Bone marrow (tissue), 2 donors: ENCODE measurements at regions not wholly inside any gene's neighbourhood (a gene's known extent, or its start where the extent isn't known, plus 50 kb on each side); places are given as distances from the start of the nearest gene placed in this dataset.
A peak's percentile ranks its signal among the peaks of the same experiment; 100 is the strongest.
"Not testable (repeated sequence)": the region's sequence is repeated elsewhere in the genome, so short reads cannot be mapped to it uniquely, and the experiment has no call there.

Experiments used
- DNase-seq, 2 donors: peaks; one replicate each; lab custom pipeline; 2025; lab: John Stamatoyannopoulos, UW

DNA sequence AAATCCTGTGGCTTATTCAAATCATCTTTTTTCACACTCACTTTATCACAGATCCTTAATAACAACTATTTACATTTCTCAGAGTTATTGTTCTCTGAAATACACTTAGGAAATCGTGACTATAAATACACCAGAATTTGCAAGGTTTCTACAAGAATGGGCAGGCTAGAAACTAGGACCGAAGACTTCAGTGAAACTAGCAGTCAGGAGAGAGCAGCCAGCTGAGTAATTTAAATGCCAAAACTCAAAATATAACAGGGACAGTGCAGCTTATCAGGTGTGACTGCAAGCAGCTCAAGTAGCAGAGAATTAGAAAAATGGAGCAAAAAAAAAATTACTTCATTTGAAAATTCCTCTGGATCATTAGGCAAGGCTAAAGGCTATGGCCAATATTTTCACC is 719.3 kb upstream of the ZNF608 start:
- DNase-seq: no peak

DNA sequence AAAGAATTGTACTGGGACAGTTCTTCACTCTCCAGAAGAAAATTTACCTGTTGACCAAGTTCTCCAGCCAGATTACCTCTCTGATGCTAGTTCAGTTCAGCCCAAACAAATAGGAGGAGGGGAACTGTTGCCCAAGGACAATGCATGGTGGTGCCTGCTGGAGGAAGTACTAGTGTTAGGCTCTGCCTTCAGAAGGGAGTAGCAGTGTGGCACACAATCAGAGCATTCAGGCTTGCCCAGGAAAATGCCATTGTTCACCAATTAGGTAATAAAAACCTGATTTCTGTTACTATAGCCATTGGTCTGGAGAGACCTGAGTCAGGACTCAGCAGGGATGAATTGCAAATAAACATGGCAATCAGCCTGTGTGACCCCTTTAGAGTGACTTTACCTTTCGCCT is 720.8 kb upstream of the ZNF608 start:
- DNase-seq: no peak

DNA sequence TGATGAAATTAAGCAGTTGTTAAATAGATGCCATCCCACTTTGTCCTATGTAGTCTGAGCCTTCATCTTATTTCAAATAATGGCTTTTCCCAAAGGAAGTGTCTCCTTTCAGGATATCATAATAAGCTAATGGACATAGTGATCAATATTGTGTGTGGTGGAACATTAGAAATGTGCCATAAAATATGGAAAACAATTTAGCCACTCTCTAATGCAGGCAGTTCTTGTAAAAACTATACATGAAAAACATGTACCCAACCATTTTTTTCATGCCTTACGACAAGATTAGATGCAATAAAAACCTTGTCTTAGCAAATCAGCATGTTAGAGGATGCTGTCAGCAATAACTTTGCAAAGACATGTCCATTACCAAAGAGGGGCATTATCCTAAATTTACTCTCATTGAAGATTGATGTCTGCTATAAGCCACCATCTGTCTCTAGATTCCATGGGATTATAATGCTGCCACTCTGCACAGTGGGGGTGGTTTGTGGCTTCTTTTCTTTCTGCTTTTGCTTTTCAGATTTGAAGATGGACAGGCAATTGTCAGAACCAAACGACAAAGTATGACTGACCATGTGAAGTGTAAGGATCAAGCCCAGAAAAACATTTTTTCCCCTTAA is 724.0 kb upstream of the ZNF608 start:
- no peak for DNase-seq

DNA sequence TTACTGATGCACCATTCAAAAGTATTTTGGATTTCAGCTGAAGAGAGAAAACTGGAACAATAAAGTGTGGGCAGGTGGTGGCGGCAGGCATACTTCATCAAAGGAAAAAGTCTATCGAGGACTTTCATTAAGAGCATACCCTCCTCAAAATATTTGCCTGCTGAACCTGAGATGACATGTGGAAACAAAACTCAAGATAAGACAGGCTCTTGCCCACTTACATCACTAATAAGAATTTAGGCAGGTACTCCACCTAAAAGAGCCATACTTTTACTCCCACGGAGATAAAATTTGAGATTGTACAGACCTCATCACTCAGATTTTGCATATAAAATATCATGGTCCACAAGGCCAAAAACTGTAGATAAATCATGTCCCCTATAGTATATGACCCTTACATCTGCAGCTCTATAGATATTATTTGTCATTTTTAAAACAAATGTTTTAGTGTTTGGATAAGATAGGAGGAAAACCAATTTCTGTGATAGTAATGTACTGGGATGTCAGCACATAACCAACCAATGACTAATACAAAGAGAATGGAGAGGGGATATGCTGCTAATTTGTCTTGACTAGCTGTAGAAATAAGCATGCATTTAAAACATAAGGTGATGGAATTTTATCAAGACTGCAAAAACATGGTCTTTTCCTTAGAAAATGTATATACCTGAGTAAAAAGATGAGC is 730.6 kb upstream of the ZNF608 start:
- no peak for DNase-seq

DNA sequence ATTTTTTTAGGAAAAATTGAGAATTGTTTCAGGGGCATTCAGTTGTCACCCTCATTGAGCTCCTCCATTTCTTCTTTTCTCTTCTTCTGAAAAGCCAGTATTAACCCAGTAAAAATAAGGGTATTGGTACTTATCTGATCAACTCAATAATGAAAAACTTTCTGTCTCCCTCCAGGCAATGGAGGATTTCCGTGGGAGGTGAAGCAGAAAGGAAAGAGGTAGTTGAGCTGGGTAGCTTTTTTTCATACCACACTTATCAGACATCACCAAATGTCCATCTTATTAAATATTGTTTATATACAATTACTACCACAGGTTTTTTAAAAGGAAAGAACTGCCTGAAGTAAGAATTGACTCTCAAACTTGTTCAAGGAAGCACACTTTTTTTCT is 731.1 kb upstream of the ZNF608 start:
- DNase-seq: no peak

DNA sequence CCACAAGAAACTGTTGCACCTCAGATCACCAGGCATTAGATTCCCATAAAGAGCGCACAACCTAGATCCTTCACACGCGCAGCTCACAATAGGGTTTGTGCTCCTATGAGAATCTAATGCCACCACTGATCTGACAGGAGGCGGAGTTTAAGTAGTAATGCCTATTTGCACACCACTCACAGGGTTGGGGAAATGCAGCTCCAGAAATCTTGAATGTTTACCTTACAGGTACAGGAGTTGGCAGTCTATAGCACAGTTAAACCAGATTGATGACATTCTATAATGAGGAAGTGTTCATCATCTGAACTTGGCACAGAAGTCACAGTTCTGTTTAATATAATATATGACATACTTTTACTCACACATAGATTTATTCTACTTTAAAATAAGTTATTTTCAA is 732.2 kb upstream of the ZNF608 start:
- DNase-seq: no peak

DNA sequence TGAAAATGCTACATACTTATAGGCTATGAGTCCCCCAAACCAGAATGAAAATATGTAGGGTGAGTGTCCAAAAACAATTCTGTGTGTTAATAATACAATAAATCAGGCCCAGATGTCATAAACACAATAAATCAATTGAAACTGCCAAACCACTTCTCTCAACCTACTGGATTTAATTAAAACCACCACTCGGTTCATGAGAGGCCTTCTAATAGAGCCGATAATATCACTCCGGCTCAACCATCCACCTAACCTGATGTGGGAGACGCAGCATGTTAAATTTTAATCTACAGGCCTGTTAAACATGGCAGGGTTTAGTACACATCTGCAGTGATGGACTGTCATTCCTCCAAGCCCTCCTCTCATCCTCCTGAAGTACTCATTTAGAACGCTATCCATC is 734.5 kb upstream of the ZNF608 start:
- no peak for DNase-seq

DNA sequence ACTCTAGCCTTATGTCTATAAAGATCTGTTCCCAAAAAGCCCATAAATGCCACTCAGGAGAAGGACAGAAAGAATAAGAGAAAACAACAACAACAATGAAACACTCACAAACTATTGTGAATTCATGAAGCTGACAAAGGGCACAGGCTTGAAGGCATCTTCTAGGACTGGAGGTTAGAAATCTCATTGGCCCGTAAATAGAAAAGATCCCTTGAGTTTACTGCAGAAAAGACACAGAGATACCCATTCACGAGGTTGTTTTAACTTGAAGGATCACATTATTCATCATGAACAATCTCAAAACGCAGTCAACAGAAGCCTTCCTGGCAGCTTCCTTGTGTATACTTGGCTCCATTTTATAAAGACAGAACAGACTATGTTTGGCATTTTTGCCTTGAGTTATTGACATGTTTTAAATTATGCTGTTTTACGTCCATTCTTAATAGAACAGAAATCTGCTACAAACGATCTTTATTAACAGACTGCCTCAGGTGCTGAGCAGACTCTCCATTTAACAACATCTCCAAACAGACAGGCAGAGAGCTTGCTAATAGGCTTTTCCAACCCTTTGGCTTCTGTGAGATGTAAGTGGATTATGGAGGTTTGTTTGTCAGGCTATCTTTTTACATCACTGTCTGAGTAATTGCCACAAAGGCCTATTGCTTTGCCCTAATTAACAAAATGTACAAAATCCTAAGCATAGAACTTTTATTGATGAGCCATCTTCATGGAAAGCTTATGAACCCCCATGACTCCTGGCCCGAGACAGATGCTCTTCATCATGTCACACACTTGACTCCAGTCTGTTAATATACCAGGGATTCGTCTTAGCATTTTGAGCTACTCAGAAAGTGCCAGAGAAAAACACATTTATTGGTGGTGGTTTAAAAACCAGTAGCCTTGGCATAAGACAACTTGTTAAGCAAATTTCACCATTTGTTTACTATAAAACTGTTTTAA is 735.3 kb upstream of the ZNF608 start:
- no peak for DNase-seq

DNA sequence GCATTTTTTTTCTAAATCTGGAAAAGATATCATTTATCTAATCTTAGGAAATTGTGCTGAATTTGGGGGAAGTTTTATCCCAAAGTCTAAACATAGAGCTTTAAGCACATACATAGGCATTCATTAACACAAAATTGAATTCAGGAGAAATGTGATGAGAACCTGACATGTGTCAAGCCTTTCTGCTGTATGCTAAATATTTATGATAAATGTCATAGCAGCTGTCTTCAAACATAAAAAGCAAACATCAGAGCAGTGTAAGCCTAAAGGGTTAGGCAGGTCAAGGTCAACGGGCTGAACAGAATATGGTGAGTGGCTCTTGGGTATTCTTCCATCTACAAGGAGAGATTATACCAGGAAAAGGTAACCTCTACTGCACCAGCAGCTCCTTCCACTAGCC is 737.2 kb upstream of the ZNF608 start:
- no peak for DNase-seq

DNA sequence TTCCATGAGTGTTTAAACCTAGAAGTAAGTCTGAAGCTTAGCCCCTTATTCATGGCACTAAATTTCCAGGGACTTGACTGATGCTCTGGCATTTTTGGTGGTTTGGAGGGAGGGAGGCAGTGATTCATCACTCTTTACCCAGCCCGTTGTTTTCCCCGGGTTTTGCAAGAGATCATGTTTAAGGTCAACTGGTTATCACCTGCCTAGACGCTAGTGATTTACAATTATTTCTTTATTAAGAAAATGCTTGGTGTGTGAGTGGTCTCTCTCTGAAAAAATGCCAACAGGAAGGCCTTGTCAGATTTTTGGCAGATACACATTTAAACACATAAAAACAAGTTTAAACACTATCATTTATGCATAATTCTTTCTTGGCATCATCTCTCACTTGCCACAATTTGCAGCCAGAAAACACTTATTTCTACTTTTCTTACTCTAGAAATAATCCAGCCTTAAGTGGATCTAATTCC is 737.9 kb upstream of the ZNF608 start:
- no peak for DNase-seq

DNA sequence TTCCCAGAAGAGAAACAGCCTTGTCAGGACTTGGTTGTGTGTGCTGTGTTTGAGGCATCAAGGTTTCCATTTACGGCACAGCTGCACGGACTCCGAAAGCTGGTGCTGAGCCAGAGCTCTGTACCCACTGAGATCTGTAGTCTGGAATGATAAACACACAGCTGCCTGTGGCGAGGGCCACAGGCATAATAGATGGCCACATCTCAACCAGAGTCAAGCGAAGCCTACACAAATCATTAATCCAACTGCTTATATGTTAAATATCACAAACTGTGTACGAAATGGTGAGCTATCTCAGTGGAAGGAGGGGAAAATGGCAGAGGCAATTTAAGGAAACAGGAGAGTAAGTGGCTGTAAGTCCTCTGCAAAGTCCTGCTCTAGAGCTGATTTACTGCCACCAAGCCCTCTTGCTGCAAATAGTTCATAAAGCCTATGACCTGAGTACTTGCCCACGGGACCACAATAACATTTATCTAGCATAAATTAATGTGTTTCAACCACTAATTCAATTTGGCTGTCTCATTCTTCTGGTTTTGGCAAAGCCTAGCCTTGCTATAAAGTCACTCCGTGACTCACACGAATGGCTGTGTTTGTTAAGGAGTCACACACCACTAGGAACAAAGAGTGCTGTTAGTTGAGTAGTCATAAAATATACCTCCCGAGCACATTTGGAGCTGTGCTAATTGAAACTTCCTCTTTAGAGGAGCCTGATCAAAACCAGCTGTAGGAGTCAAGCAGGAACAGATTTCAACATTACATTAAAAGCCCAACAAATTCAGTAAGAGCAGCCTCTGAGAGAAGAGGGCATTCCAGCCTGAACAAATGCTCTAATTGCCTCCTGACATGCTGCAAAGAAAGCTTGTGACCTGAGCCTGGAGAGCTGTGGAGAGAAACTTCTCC is 738.6 kb upstream of the ZNF608 start:
- peak in 1 of 2 donors; percentile 89 for DNase-seq

DNA sequence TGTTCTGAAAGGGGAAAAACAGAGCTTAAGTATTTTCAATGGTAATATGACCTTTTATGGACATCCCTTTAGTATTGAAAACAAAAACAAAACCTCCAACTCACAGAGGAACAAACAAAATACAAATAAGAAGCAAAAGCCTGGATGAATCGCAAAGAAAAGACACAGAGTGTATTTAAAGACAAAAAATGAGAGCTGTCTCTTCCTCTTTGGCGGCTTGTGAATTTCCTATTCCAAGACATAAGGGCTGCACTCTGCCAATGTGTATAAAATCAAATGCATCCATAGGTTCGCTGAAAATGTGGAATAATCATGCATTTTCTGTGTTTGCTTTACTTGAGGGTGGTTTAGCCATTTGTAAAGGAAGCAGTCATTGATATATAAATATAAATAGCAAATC is 739.3 kb upstream of the ZNF608 start:
- no peak for DNase-seq

DNA sequence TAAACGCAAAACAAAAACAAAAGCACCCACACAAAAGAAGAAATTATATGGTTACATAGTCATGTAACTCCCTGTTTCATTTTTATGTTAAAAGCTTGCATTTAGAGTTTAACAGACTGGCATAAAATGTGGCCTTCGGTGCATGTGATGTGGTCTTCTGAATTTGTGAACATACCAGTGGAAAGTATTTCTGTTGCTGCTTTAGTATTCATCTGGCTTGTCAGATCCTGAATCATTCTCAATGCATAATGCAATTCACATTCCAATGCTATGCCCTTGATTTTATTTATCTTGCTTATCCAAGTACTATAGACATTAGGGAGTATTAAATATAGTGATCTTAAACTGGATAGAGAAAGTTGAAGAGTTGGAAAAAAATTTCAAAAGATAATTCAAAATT is 740.2 kb upstream of the ZNF608 start:
- DNase-seq: no peak

DNA sequence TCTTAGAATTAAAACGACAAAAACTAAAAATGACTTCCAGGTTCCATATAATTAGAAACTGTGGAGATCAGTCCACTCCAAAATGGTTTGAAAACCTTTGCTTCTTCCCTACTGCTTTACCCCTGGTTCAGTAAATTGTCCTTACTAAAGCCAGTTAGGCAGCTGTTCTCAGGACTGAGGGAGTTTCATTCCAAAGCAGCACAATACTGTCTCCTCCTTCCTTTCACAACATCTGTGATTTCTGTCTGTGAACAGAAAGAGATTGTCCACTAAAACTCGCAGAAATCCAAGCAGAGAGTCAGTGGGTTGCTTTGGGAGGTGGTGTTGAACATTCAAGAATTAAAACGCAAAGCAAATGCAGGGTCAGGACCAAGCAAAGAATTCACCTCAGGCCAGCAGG is 740.8 kb upstream of the ZNF608 start:
- no peak for DNase-seq

DNA sequence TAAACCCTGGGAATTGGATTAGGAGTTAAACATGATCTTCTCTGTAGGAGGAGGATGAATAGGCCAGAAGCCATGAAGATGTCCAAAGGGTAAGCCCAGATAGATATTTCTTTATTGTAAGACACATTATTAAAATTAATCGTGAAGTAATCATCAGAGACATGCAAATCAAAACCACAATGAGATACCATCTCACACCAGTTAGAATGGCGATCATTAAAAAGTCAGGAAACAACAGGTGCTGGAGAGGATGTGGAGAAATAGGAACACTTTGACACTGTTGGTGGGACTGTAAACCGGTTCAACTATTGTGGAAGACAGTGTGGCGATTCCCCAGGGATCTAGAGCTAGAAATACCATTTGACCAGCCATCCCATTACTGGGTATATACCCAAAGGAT is 741.2 kb upstream of the ZNF608 start:
- DNase-seq: not testable (repeated sequence)

DNA sequence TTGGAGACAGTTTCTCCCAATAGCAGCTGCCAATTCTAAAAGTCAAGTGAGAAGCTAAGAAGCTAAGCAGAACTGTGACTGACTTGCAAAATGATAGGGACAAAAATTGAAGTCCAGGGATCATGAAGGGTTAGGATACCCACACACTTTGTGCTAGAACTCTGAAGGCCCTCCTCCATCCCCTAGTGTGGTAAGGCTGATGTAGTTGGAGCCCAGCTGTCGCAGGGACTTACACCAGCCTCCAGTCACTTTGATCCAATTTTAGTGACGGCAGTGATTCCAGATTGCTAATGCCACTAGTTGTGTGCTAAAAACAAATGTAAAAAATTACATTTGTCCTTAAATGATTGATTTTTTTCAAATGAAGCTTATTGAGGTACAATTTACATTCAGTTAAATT is 742.7 kb upstream of the ZNF608 start:
- DNase-seq: no peak

DNA sequence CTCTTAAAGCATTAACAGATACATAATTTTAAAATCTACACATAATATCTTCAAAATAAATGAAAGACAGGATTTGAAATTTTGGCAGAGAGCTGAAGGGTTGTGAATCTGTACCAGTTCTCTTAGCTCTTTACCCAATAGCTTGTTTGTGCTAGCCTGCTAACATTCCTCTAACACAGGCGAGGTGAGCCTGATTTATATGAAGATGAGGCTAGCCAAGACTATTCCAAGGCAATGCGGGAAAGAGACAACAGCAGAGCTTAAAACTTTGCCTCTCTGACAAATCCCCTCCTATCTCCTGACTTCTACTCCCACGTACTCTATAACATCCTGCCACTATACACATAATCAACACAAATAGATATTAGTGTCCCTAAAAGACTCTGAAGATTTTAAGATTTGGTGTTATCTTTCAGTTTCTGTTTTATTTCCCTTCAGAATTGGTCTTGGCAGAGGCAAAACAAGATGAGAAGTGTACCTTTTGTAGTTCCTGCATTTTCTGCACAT is 745.6 kb upstream of the ZNF608 start:
- peak in 1 of 2 donors; percentile 14 for DNase-seq

DNA sequence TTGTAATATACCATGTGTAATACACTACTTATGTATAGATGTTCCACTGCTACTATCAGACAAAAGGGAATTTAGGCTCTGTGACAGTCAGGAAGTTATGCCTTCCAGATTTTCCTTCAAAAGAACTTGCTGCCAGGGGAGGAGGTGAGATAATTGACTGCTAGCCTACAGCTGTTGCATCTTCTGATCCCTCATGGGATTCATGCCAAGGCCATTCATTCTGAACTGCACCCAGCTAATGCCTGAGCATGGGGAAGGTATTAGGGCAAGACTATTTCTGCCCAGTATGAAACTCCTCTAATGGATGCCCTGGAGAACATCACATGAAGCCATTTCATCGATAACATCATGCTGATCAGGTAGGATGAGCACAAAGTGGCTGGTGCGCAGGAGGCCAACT is 746.5 kb upstream of the ZNF608 start:
- DNase-seq: no peak

DNA sequence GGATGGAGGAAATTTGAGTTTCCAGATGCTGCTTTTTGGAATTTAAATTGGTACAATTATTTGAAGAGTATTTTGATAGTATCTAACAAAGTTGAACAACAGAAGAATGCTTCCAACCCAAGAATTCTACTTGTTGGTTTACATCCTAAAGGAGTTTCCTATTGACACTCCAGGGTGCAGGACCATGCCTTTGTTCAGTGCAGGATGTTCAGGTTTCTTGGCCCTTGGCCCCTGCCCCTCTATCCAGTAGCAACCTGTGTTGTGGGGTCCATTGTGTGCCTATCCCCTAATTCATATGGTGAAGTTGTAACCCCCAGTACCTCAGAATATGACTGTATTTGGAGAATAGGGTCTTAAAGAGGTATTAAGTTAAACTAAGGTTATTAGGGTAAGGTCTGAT is 750.0 kb upstream of the ZNF608 start:
- no peak for DNase-seq

DNA sequence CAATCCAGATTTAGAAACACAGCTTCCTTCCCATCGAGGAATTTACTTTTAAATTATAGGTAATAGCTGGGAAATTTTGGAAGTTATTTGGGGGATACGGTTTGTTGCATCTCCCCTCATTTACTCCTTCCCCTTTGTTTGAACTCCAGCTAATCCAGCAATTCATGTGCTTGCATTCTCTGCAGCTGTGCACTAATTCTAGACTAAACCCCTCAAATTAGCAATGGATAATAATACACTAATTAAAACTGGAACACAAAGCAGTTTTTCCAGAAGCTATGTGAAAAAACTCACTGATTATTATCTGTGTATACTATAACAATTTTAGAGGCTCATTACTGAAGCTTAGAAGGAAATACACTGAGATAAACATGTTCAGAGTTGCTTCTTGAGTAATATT is 751.2 kb upstream of the ZNF608 start:
- DNase-seq: no peak

DNA sequence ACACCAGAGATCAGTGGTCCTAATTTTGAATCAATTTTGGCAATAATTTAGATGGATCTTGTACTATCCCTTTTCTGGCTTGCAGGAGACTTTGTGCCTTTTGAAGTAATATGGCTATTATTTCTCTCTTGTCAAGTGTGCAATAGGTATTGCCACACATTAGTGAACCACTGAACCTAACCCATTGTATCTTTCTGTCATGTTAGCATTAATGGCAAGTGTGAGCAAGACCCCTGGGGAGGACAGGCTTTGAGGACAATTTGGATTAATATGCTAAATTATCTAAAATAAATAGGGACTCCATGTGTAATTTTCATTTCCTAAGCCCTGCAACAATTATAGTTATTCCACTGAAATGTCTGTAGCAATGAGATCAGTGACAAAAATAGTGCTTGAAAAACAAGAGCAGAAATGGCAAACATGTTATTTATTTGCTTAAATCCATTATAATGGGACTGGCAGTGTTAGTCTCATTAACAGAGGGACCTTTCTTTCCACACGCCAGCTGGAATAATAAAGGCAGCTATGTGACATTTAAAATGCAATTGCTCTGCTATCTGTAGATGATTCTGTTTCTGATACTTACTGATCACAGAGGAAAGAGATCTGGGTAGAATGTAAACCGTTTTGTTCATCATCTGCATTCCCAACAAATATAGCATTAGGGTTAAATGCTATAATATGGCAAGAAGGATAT is 753.3 kb upstream of the ZNF608 start:
- no peak for DNase-seq
